HFFc6 (cell line): ENCODE measurements at regions not wholly inside any gene's neighbourhood (a gene's known extent, or its start where the extent isn't known, plus 50 kb on each side); places are given as distances from the start of the nearest gene placed in this dataset.

Source experiments
- DNase-seq: peaks from one replicate; pipeline ENCODE4 v3.0.0-alpha.2; 2018
- H3K27ac Mint-ChIP-seq: 2 replicates; pipeline ENCODE4 v1.8.0; 2020; ENCODE audit warnings: mild to moderate bottlenecking, mixed read lengths
- H3K27me3 Mint-ChIP-seq: 2 replicates; pipeline ENCODE4 v1.8.0; 2021; ENCODE audit warnings: mild to moderate bottlenecking, moderate library complexity, mixed read lengths; ENCODE audit not compliant: insufficient read depth
- H3K36me3 Mint-ChIP-seq: 2 replicates; pipeline ENCODE4 v1.8.0; 2021; ENCODE audit warnings: low read depth, mixed read lengths
- H3K4me1 Mint-ChIP-seq: 2 replicates; pipeline ENCODE4 v1.8.0; 2020; ENCODE audit warnings: low read depth, mixed read lengths
- H3K4me3 Mint-ChIP-seq: 2 replicates; pipeline ENCODE4 v1.8.0; 2020; ENCODE audit warnings: mild to moderate bottlenecking, moderate library complexity, mixed read lengths
- H3K9me3 Mint-ChIP-seq: 2 replicates; pipeline ENCODE4 v1.8.0; 2020; ENCODE audit warnings: mild to moderate bottlenecking, mixed read lengths
- TF ChIP-seq, protein P1 (sequence below): fragments of 200-600 bp; sonication (generic); IDR thresholded peaks from 2 replicates; pipeline ENCODE4 v1.5.0; 2021; ENCODE audit warnings: antibody characterized with exemption, mild to moderate bottlenecking

DNA sequence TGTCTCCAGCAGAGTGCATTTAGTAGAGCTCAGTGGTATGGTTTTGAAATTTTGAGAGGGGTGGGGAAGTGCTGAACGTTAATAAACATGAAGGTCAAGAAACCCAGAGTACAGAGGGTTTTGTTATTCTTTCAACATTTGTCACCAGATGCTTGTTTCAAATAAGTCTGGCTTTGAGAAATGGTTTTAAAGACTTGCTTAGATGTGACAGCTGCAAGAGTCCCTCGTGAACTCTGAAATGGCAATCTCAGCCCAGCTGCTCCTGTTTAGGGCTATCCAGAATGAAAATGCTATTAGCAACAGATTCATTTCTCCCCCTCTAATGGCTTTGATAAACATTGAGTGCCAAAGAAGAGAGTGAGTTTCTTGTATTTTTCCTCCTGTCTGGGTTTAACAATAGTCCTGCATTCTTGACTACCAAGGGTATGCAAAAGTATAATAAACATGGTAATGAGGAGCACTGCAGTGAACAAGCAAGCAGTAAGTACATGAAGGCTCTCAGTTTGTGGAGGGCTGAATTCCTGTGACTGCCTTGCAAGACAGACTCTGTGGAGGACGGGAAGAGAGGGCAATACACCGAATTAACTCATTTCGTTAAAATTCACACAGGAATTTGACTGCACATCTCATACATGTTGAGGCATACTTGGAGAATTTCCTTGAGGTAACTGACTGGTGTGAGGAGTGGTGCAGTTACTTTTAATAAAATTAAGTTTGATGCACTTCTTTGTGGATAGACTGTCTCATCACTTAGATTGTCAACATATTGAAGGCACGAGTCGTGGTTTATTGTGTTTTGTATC is 490.9 kb downstream of the REEP3 start:
- DNase-seq: no peak
- no peaks in the 10 kb centered on the region for H3K27me3 Mint-ChIP-seq
- no peaks in the 10 kb centered on the region for H3K4me1 Mint-ChIP-seq
- H3K9me3 Mint-ChIP-seq: peaks cover 20% of the 10 kb centered on the region
- TF ChIP-seq, protein P1, sequence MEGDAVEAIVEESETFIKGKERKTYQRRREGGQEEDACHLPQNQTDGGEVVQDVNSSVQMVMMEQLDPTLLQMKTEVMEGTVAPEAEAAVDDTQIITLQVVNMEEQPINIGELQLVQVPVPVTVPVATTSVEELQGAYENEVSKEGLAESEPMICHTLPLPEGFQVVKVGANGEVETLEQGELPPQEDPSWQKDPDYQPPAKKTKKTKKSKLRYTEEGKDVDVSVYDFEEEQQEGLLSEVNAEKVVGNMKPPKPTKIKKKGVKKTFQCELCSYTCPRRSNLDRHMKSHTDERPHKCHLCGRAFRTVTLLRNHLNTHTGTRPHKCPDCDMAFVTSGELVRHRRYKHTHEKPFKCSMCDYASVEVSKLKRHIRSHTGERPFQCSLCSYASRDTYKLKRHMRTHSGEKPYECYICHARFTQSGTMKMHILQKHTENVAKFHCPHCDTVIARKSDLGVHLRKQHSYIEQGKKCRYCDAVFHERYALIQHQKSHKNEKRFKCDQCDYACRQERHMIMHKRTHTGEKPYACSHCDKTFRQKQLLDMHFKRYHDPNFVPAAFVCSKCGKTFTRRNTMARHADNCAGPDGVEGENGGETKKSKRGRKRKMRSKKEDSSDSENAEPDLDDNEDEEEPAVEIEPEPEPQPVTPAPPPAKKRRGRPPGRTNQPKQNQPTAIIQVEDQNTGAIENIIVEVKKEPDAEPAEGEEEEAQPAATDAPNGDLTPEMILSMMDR: no peak
- no peaks in the 10 kb centered on the region for H3K36me3 Mint-ChIP-seq
- H3K4me3 Mint-ChIP-seq: no peak overlapping the region
- H3K27ac Mint-ChIP-seq: no peak overlapping the region

DNA sequence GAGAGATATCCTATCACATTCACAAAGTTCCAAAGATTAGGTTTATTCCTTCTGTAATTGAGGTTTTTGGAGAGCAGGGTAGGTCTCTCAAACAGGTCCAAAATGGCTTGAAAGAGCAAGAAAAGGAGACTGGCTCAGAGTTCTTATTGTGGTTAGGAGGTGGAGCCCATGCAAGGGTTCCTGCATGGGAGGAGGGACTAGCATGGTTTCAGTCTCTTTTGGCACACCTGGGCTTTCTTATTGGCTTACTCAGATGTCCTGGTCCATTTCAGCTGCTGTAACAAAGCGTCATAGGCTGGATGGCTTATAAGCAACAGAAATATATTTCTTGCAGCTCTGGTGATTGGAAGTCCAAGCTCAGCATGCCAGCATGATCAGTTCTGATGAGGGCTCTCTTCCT is 493.1 kb downstream of the REEP3 start:
- TF ChIP-seq, protein P1: no peak
- Mint-ChIP-seq H3K27me3 (no peaks in the 10 kb centered on the region), H3K36me3 (no peaks in the 10 kb centered on the region), H3K27ac (no peak overlapping the region), H3K4me1 (no peaks in the 10 kb centered on the region), H3K9me3 (peaks cover 14% of the 10 kb centered on the region), H3K4me3 (no peak overlapping the region)
- no peak for DNase-seq

DNA sequence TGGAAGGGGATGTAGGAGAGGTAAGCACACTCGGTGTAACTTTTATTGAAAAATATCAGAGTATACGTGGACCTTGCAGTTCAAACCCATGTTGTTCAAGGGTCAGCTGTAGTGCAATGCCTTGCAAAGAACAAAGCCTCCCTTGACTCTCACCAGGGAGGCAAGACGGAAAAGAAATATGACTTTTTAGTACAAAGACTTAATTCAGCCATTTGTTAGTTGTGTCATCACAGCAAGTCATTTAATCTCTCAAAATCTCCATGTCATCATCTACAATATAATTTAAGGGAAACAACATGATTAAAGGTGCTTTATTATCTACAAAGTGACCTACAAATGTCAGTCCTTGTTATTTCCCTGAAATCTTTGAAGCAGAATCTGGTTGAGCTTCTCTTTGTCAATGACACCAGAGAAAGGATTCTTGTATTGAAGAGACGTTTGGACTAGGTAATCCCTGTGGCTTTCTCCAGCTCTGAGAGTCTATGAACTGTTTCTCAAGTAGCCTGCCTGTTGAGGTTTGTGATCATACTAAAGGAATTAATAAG is 502.8 kb downstream of the REEP3 start:
- Mint-ChIP-seq H3K27me3 (no peaks in the 10 kb centered on the region; the same call in 1 of the 2 replicates), H3K4me1 (no peaks in the 10 kb centered on the region), H3K9me3 (peaks cover 9% of the 10 kb centered on the region; the same call in 1 of the 2 replicates), H3K27ac (no peak overlapping the region), H3K36me3 (no peaks in the 10 kb centered on the region), H3K4me3 (no peak overlapping the region)
- DNase-seq: no peak
- TF ChIP-seq, protein P1: no peak

DNA sequence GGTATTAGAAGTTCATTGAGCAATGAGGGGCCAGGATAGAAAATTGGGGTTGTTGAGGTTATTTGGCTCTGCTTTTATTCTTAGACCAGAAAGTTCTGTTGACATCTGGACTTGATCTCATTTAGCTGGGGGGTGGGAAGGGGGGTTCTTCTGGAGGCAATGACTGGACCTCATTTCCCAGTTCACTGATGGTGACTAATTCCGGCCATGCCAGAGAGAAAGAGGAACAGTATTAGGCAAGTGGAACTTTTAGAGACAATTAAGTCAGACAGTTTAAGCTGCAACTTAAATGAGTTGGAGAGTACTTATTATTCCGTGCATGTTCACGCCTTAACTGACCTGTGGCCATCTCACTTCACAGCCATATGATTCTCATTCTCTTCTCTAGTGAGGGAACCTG is 512.5 kb downstream of the REEP3 start:
- H3K4me3 Mint-ChIP-seq: no peak overlapping the region
- H3K9me3 Mint-ChIP-seq: no peaks in the 10 kb centered on the region
- TF ChIP-seq, protein P1: no peak
- no peaks in the 10 kb centered on the region for H3K4me1 Mint-ChIP-seq
- peaks cover 5% of the 10 kb centered on the region for H3K27me3 Mint-ChIP-seq
- H3K27ac Mint-ChIP-seq: no peak overlapping the region
- no peak for DNase-seq
- H3K36me3 Mint-ChIP-seq: no peaks in the 10 kb centered on the region

DNA sequence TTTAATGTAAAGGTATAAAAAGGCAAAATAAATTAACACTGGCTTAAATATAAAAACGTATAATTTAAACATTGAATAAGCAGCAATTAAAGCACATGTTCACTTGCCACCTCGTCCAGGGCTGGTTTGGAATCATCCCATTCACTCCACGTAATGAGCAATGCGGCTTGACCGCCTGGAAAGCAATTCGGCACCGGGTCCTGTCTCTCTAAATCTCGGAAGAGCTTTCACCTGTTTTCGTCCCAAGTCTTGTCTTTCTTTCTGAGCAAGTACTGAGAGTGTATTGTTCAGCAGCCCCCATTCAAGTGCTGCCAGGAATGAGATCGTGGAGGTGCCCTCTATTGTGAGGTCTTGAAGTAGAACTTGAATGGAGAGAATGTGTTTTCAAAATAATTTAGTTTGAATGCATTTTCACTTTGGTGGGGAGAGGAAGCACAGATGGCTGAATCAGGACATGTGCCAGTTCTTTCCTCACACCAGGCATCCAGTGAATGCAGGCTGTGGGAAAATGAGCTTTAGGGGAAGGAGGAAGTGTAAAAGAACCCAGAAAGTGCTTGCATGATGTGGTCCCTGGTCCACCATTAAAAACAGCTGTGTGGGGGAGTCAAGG is 515.2 kb downstream of the REEP3 start:
- Mint-ChIP-seq H3K27me3 (peaks cover 5% of the 10 kb centered on the region), H3K4me1 (no peaks in the 10 kb centered on the region), H3K4me3 (no peak overlapping the region), H3K27ac (no peak overlapping the region), H3K36me3 (no peaks in the 10 kb centered on the region), H3K9me3 (no peaks in the 10 kb centered on the region)
- TF ChIP-seq, protein P1: no peak
- DNase-seq: no peak
